ENCODE measurements at regions not wholly inside any gene's neighbourhood (a gene's known extent, or its start where the extent isn't known, plus 50 kb on each side); places are given as distances from the start of the nearest gene placed in this dataset.

- Histone ChIP-seq H3K9ac (ENCODE audit: insufficient read depth, low read length, poor library complexity, severe bottlenecking) (no peak overlapping the region), H2AFZ (ENCODE audit: insufficient read depth, low read depth, low read length, poor library complexity, severe bottlenecking) (no peak overlapping the region), H3K9me3 (replicated peaks in 1 of 2; ENCODE audit: control insufficient read depth in 1 of 2, insufficient read depth in 1 of 2, low read length in 2 of 2) (no peaks in the 10 kb centered on the region), H3K27ac (ENCODE audit: low read depth in 1 of 2, low read length in 2 of 2) (no peak overlapping the region), H3K4me2 (replicated peaks; ENCODE audit: extremely low read depth, low read length, poor library complexity, severe bottlenecking) (no peak overlapping the region), H3K79me2 (ENCODE audit: insufficient read depth, low read length) (no peaks in the 10 kb centered on the region), H3K27me3 (ENCODE audit: control insufficient read depth in 2 of 2, insufficient read depth in 2 of 2, low read length in 2 of 2) (no peaks in the 10 kb centered on the region), H3K4me3 (replicated peaks in 1 of 3; ENCODE audit: low read depth in 2 of 3, low read length in 3 of 3) (no peak overlapping the region), H4K20me1 (ENCODE audit: insufficient read depth, low read length) (no peaks in the 10 kb centered on the region), H3K36me3 (replicated peaks in 1 of 2; ENCODE audit: control insufficient read depth in 1 of 2, insufficient read depth in 2 of 2, low read length in 2 of 2) (no peaks in the 10 kb centered on the region), H3K4me1 (ENCODE audit: control insufficient read depth in 1 of 2, insufficient read depth in 2 of 2, low read length in 2 of 2) (peaks cover 0 to 6% of the 10 kb centered on the region in 2 donors)
- no peak for DNase-seq
- H3K27ac Mint-ChIP-seq = no peak overlapping the region
- TF ChIP-seq, protein P1, sequence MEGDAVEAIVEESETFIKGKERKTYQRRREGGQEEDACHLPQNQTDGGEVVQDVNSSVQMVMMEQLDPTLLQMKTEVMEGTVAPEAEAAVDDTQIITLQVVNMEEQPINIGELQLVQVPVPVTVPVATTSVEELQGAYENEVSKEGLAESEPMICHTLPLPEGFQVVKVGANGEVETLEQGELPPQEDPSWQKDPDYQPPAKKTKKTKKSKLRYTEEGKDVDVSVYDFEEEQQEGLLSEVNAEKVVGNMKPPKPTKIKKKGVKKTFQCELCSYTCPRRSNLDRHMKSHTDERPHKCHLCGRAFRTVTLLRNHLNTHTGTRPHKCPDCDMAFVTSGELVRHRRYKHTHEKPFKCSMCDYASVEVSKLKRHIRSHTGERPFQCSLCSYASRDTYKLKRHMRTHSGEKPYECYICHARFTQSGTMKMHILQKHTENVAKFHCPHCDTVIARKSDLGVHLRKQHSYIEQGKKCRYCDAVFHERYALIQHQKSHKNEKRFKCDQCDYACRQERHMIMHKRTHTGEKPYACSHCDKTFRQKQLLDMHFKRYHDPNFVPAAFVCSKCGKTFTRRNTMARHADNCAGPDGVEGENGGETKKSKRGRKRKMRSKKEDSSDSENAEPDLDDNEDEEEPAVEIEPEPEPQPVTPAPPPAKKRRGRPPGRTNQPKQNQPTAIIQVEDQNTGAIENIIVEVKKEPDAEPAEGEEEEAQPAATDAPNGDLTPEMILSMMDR (IDR thresholded peaks at IDR 0.05) = no peak
- peaks cover 11% of the 10 kb centered on the region for H3K4me1 Mint-ChIP-seq
- no peaks in the 10 kb centered on the region for H3K9me3 Mint-ChIP-seq
- WGBS (ENCODE audit: insufficient coverage) = 94% methylated on average over 3 of the region's 4 CpGs
- H3K4me3 Mint-ChIP-seq = no peak overlapping the region
- H3K27me3 Mint-ChIP-seq (ENCODE audit: low read depth in 3 of 3) = peaks cover 10 to 18% (median 11%) of the 10 kb centered on the region in 3 donors
- H3K36me3 Mint-ChIP-seq = no peaks in the 10 kb centered on the region
- intact Hi-C loops (cut with micrococcal nuclease) = no loop called here
Measured at GRCh38 chr11:119894916-119895315, 165.9 kb upstream of the NECTIN1 start.

DNA sequence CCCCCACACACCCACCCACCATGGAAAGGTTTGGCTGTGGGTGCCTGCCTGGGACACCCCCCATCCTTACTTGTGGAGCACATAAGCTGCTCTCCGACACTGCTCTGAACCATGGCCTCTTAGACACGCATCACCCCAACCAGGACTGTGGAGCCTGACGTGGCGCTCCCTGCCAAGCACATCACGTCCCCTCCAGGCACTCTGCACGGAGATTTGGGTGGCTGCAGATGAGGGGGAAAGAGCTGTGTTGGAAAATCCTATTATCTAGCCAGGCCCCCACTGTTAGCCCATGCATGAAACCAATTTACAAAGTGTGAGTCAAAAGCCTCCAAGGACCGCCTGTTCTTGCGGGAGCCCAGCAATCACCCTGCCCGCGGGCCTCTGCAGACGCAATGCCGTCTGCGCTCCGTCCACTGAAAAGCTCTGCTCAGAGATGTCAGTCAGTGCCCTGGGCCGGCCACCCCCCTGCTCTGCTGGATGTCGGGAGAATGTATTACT lies 163.4 kb upstream of the NECTIN1 start:
- no peaks in the 10 kb centered on the region for H3K36me3 Mint-ChIP-seq
- no peak overlapping the region for H3K9ac ChIP-seq (ENCODE audit: insufficient read depth, low read length, poor library complexity, severe bottlenecking)
- peaks cover 12 to 22% (median 18%) of the 10 kb centered on the region in 3 donors for H3K27me3 Mint-ChIP-seq (ENCODE audit: low read depth in 3 of 3)
- 94% methylated on average over 12 of the region's 16 CpGs for WGBS (ENCODE audit: insufficient coverage)
- H3K4me3 Mint-ChIP-seq = no peak overlapping the region
- H3K36me3 ChIP-seq (replicated peaks in 1 of 2; ENCODE audit: control insufficient read depth in 1 of 2, insufficient read depth in 2 of 2, low read length in 2 of 2) = no peaks in the 10 kb centered on the region
- no peak overlapping the region for H3K27ac Mint-ChIP-seq
- no peaks in the 10 kb centered on the region for H4K20me1 ChIP-seq (ENCODE audit: insufficient read depth, low read length)
- TF ChIP-seq, protein P1 (IDR thresholded peaks at IDR 0.05) = no peak
- H3K4me1 ChIP-seq (ENCODE audit: control insufficient read depth in 1 of 2, insufficient read depth in 2 of 2, low read length in 2 of 2) = peaks cover 0 to 6% of the 10 kb centered on the region in 2 donors
- H3K27me3 ChIP-seq (ENCODE audit: control insufficient read depth in 2 of 2, insufficient read depth in 2 of 2, low read length in 2 of 2) = no peaks in the 10 kb centered on the region
- no peaks in the 10 kb centered on the region for H3K79me2 ChIP-seq (ENCODE audit: insufficient read depth, low read length)
- no peak overlapping the region for H3K4me2 ChIP-seq (replicated peaks; ENCODE audit: extremely low read depth, low read length, poor library complexity, severe bottlenecking)
- no peak overlapping the region for H2AFZ ChIP-seq (ENCODE audit: insufficient read depth, low read depth, low read length, poor library complexity, severe bottlenecking)
- peaks cover 0 to 2% (median 0%) of the 10 kb centered on the region in 7 donors for H3K9me3 Mint-ChIP-seq
- no peak overlapping the region for H3K4me3 ChIP-seq (replicated peaks in 1 of 3; ENCODE audit: low read depth in 2 of 3, low read length in 3 of 3)
- intact Hi-C loops (cut with micrococcal nuclease) = no loop called here
- no peaks in the 10 kb centered on the region for H3K9me3 ChIP-seq (replicated peaks in 1 of 2; ENCODE audit: control insufficient read depth in 1 of 2, insufficient read depth in 1 of 2, low read length in 2 of 2)
- no peak for DNase-seq
- H3K27ac ChIP-seq (ENCODE audit: low read depth in 1 of 2, low read length in 2 of 2) = no peak overlapping the region
- H3K4me1 Mint-ChIP-seq = peaks cover 11% of the 10 kb centered on the region
